Neural cell (in vitro differentiated cells): ENCODE measurements at regions not wholly inside any gene's neighbourhood (a gene's known extent, or its start where the extent isn't known, plus 50 kb on each side); places are given as distances from the start of the nearest gene placed in this dataset.

Experiments
- H2AFZ ChIP-seq: fragments of 200-600, 300-800 bp; sonication (generic), shearing (Covaris generic); 2 replicates; pipeline ENCODE4 v1.6.0; 2014; ENCODE audit warnings: low read depth, mild to moderate bottlenecking, antibody characterized with exemption, low read length, moderate library complexity
- H3F3A ChIP-seq: fragments of 200-600 bp; shearing (Covaris generic); 2 replicates; pipeline ENCODE4 v1.6.1; 2016; ENCODE audit warnings: mild to moderate bottlenecking, moderate library complexity, mixed read lengths, antibody characterized with exemption, low read length; ENCODE audit not compliant: insufficient read depth, poor library complexity, severe bottlenecking
- H3K27ac ChIP-seq: fragments of 200-600, 300-800 bp; sonication (generic), shearing (Covaris generic); 2 replicates; pipeline ENCODE4 v1.5.1; 2014; ENCODE audit warnings: mild to moderate bottlenecking, low read length, moderate library complexity
- H3K27me3 ChIP-seq: fragments of 300-800, 200-600 bp; sonication (generic), shearing (Covaris generic); 2 replicates; pipeline ENCODE4 v1.6.0; 2014; ENCODE audit warnings: mild to moderate bottlenecking, low read depth, low read length, moderate library complexity; ENCODE audit not compliant: insufficient read depth
- H3K36me3 ChIP-seq: fragments of 300-800, 200-600 bp; sonication (generic), shearing (Covaris generic); 2 replicates; pipeline ENCODE4 v1.5.1; 2014; ENCODE audit warnings: mild to moderate bottlenecking, antibody characterized with exemption, low read length, moderate library complexity; ENCODE audit not compliant: insufficient read depth
- H3K4me2 ChIP-seq: fragments of 300-800, 200-600 bp; sonication (generic), shearing (Covaris generic); 2 replicates; pipeline ENCODE4 v1.6.0; 2014; ENCODE audit warnings: mild to moderate bottlenecking, low read length
- H3K4me3 ChIP-seq: fragments of 300-800, 200-600 bp; sonication (generic), shearing (Covaris generic); 2 replicates; pipeline ENCODE4 v1.5.1; 2014; ENCODE audit warnings: mild to moderate bottlenecking, low read length, moderate library complexity
- H3K79me2 ChIP-seq: fragments of 200-600 bp; shearing (Covaris generic); replicated peaks from 2 replicates; pipeline ENCODE4 v1.6.0; 2014; ENCODE audit warnings: mild to moderate bottlenecking, low read length, moderate library complexity; ENCODE audit not compliant: insufficient read depth
- H3K9ac ChIP-seq: fragments of 300-800, 200-600 bp; sonication (generic), shearing (Covaris generic); 2 replicates; pipeline ENCODE4 v1.6.1; 2016; ENCODE audit warnings: mild to moderate bottlenecking, low read length, mixed read lengths
- H3K9me2 ChIP-seq: fragments of 200-600 bp; shearing (Covaris generic); 2 replicates; pipeline ENCODE4 v1.6.1; 2016; ENCODE audit warnings: mild to moderate bottlenecking, low read length, mixed read lengths; ENCODE audit not compliant: insufficient read depth
- H3K9me3 ChIP-seq: fragments of 200-600, 300-800 bp; sonication (generic), shearing (Covaris generic); 2 replicates; pipeline ENCODE4 v1.6.1; 2016; ENCODE audit warnings: mild to moderate bottlenecking, mixed run types, low read length, moderate library complexity, mixed read lengths
- H4K20me1 ChIP-seq: fragments of 200-600 bp; shearing (Covaris generic); 2 replicates; pipeline ENCODE4 v1.6.1; 2016; ENCODE audit warnings: mild to moderate bottlenecking, mixed run types; ENCODE audit not compliant: insufficient read depth
- CTCF ChIP-seq: fragments of 450-650 bp; IDR thresholded peaks from 2 replicates; pipeline ENCODE4 v1.5.1; 2014; ENCODE audit warnings: antibody characterized with exemption, mild to moderate bottlenecking, moderate library complexity; ENCODE audit not compliant: poor library complexity, severe bottlenecking
- EP300 ChIP-seq: fragments of 450-650 bp; conservative IDR thresholded peaks from 2 replicates; pipeline ENCODE4 v1.6.1; 2014; ENCODE audit warnings: antibody characterized with exemption, mild to moderate bottlenecking, moderate library complexity; ENCODE audit not compliant: poor library complexity, severe bottlenecking
- EZH2 ChIP-seq: fragments of 200-600, 300-800 bp; shearing (Covaris generic), sonication (generic); IDR thresholded peaks from 2 replicates; pipeline ENCODE4 v1.6.1; 2014; ENCODE audit warnings: antibody characterized with exemption, low read length, borderline replicate concordance, mild to moderate bottlenecking; ENCODE audit not compliant: insufficient read depth, poor library complexity, severe bottlenecking
- MXI1 ChIP-seq: fragments of 450-650 bp; conservative IDR thresholded peaks from 2 replicates; pipeline ENCODE4 v1.6.1; 2014; ENCODE audit warnings: antibody characterized with exemption, mild to moderate bottlenecking; ENCODE audit not compliant: poor library complexity, severe bottlenecking
- POLR2AphosphoS5 ChIP-seq: IDR thresholded peaks from 2 replicates; pipeline ENCODE4 v1.6.1; 2012
- RAD21 ChIP-seq: fragments of 450-650 bp; conservative IDR thresholded peaks from 2 replicates; pipeline ENCODE4 v1.6.1; 2014; ENCODE audit warnings: antibody characterized with exemption, mild to moderate bottlenecking, moderate library complexity
- REST ChIP-seq: IDR thresholded peaks from 2 replicates; pipeline ENCODE4 v1.6.1; 2012; ENCODE audit warnings: borderline replicate concordance
- SMC3 ChIP-seq: fragments of 450-650 bp; conservative IDR thresholded peaks from 2 replicates; pipeline ENCODE4 v1.6.1; 2014; ENCODE audit warnings: antibody characterized with exemption, mild to moderate bottlenecking, moderate library complexity; ENCODE audit not compliant: poor library complexity
- TAF1 ChIP-seq: IDR thresholded peaks from 2 replicates; pipeline ENCODE4 v1.6.1; 2012; ENCODE audit warnings: low read depth

- Histone ChIP-seq H3K27ac (no peak overlapping the region), H4K20me1 (no peaks in the 10 kb centered on the region), H3K9me2 (no peaks in the 10 kb centered on the region), H3F3A (no peaks in the 10 kb centered on the region), H3K79me2 (no peaks in the 10 kb centered on the region), H3K4me3 (no peak overlapping the region), H3K36me3 (no peaks in the 10 kb centered on the region), H2AFZ (no peak overlapping the region), H3K27me3 (no peaks in the 10 kb centered on the region), H3K9me3 (no peaks in the 10 kb centered on the region), H3K9ac (no peak overlapping the region), H3K4me2 (no peak overlapping the region)
- TF ChIP-seq EP300: no peak
- TF ChIP-seq CTCF: no peak
Measured at GRCh38 chr11:82174610-82175009, 559.1 kb downstream of the FAM181B start.

- Histone ChIP-seq H2AFZ (no peak overlapping the region), H3K36me3 (no peaks in the 10 kb centered on the region), H3K27ac (no peak overlapping the region), H3F3A (no peaks in the 10 kb centered on the region), H3K9ac (no peak overlapping the region), H3K9me2 (no peaks in the 10 kb centered on the region), H3K27me3 (no peaks in the 10 kb centered on the region), H3K4me3 (no peak overlapping the region), H3K9me3 (no peaks in the 10 kb centered on the region), H3K4me2 (no peak overlapping the region), H4K20me1 (no peaks in the 10 kb centered on the region), H3K79me2 (no peaks in the 10 kb centered on the region)
- TF ChIP-seq MXI1: no peak
- TF ChIP-seq EZH2: no peak
- TF ChIP-seq REST: no peak
- no peak for TF ChIP-seq TAF1
- no peak for TF ChIP-seq POLR2AphosphoS5
- TF ChIP-seq RAD21: no peak
- no peak for TF ChIP-seq SMC3
- TF ChIP-seq CTCF: no peak
Measured at GRCh38 chr11:82146789-82147188, 586.9 kb downstream of the FAM181B start.
